SIG-M5 treated with dmso at 0.1 percent for 504 hours (cell line): ENCODE measurements at regions not wholly inside any gene's neighbourhood (a gene's known extent, or its start where the extent isn't known, plus 50 kb on each side); places are given as distances from the start of the nearest gene placed in this dataset.
"Not testable (repeated sequence)": the region's sequence is repeated elsewhere in the genome, so short reads cannot be mapped to it uniquely, and the experiment has no call there.

Experiments used
- DNase-seq: peaks from one replicate; lab custom pipeline; 2025; ENCODE audit not compliant: unreplicated experiment; lab: John Stamatoyannopoulos, UW

DNA sequence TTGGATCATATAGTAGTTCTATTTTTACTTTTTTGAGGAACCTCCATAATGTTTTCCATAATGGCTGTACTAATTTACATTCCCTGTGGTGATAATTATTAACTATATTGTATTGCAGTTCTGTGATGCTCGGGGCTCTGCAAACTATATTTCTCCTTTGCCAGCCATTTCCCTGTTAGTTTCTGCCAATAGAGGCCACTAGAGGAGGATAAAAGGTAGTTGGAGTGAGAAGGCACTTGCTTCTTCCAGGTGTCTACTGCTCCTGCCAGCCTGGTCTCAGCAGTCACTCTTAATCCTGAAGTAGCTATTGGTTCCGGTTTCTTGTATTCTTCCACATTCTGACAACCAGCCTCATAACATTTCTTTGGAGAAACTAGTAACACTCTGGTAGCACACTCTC lies 233.9 kb upstream of the GBE1 start:
- no peak for DNase-seq

DNA sequence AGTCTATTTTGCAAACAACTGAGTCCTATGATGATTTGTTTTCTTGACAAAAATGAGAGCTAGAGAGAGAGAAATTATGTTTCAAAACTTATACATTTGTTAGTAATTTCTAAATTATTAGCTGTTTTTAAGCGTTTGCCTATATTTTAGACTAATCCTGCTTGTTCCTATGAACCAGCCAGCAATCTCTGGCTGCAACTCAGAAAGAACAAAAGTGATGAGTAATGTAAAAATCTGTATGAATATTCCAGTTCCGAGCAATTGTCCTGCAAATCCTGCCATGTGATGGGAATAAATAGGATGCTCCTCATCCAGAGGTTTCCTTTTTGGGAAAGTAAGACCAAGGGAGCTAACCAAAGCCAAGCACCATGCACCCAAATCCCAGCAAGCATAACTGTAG lies 228.3 kb upstream of the GBE1 start:
- DNase-seq = no peak

- DNase-seq = no peak
Measured at GRCh38 chr3:81989274-81989673, 227.8 kb upstream of the GBE1 start.

DNA sequence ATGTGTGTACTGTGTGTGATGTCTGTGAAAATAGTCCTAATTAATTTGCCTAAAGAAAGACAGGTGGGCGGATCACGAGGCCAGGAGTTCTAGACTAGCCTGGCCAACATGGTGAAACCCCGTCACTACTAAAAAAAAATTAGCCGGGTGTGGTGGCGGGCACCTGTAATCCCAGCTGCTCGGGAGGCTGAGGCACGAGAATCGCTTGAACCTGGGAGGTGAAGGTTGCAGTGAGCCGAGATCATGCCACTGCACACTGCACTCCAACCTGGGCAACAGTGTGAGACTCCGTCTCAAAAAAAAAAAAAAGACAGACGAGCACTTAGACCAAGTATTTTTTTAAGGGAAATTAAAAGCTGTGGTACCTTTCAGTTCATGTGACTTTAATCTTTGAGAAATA lies 226.0 kb upstream of the GBE1 start:
- not testable (repeated sequence) for DNase-seq

DNA sequence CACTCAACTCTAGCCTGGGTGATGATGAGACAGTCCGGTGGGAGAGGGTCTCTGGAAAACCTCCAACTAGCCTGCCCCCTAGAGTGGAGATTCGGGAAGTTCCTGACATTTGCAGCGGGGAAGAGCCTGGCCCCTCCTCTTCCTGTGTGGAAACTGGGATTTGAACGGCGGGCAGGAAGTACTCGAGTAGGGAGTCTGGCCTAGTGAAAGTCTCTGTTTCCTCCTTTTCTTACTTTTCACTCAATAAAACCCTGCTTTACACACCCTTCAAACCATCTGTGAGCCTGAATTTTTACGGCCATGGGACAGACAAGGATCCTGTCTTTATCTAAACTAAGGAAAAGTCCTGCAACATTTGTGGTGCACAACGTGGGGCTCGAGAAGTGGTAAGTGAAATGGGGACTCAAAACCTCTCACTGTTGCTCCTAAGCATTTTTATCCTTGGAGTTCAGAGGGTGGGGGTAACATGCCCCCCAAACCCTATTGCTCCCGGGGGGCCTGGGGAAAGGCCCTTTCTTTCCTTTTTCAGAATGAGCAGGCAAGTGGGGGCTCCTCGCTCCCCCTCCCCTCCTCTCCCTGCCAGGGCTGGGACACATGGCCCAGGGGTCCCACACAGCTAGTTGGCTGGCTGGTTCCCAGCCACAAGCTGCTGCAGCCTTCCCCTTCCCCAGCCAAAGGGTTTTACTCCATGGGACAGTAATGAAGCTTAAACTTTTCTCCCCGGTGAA lies 224.7 kb upstream of the GBE1 start:
- DNase-seq = no peak

DNA sequence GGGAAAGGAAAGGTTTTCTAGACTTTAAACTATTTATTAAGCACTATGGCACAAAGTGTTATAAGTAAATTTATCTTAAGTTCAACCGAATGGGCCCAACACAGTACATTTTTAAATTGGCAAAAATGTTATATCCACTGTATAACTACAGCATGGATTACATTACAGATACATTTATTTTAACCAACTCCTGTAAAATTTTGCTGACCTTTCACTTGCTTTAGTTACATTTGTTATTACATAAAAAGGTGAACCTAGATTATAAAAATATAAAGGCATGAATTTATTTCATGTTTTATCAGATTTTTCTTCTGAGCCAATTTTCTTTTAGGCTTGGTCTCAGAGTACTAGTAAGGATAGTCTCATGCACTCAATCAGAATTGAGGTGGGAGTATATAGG lies 221.9 kb upstream of the GBE1 start:
- no peak for DNase-seq

- no peak for DNase-seq
Measured at GRCh38 chr3:81980596-81981494, 219.4 kb upstream of the GBE1 start.

- no peak for DNase-seq
Measured at GRCh38 chr3:81974751-81975150, 213.3 kb upstream of the GBE1 start.

GRCh38 chr3:81968658-81969057 lies 207.2 kb upstream of the GBE1 start:
- no peak for DNase-seq

DNA sequence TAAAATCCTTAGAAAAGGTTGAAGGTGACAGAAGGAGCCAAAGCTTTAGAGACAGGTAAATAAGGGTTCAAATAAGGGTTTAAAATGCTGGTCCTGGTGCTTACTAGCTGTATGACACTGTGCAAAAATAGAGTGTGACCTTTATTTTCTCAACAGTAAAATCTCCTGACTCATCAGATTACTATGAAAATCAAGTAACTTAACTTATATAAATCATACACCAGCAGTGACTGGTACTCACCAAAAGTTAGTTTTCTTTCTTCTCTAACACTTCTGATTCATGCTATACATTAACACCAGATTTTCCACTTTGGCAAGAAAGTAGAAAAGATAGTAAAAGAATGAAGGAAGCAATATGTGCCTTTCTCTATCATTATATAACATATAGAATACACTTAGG lies 205.9 kb upstream of the GBE1 start:
- DNase-seq = no peak

- DNase-seq = no peak
Measured at GRCh38 chr3:81965696-81966095, 204.3 kb upstream of the GBE1 start.

- no peak for DNase-seq
Measured at GRCh38 chr3:81962396-81962795, 201.0 kb upstream of the GBE1 start.

DNA sequence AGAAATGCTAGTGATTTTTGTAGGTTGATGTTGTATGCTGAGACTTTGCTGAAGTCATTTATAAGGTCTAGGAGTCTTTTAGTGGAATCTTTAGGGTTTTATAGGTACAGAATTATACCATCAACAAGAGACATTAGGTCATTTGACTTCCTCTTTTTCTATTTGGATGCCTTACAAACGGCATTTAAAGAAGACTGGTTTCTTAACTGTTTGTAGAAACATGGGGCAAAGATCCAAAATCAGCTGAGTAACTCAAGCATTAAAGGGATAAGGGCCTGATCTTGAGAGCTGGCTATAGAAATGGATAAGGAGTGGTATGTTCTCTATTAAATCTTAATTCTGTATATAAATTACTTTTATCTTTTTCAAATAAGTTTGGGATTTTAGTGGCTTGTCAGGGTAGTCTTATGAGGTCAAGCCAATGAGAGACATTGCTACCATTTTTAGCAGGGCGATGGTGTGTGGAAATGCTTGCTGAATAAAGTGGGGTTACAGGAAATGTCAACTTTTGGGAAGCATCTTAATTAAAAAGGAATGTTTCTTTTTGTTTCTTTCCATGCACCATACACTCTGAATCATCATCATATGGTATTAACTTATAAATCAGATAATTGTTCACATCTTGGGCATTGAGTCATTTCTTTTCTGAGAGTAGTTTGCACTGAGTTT lies 197.7 kb upstream of the GBE1 start:
- DNase-seq = peak; percentile 17

DNA sequence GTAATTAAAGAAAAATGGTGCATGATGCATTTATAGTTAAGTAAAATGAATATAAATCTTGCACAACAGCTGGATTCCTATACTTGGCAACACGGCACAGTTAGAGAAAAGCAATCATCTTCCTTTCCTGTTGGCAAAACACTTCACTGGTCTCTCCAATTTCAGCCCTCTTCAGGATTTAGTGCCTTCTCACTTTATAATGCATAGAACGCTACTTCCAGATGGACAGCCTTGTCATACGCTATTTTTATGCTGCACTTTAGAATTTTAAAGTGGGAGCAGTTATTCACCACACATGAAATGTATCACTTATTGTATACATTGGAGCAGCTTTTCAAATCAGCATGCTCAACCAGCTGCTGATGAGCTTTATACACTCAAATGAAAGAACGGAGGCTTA lies 194.4 kb upstream of the GBE1 start:
- no peak for DNase-seq

- no peak for DNase-seq
Measured at GRCh38 chr3:81953111-81953510, 191.7 kb upstream of the GBE1 start.

GRCh38 chr3:81952141-81952540 lies 190.7 kb upstream of the GBE1 start:
- DNase-seq = no peak

- no peak for DNase-seq
Measured at GRCh38 chr3:81951636-81952035, 190.2 kb upstream of the GBE1 start.

GRCh38 chr3:81951106-81951505 lies 189.7 kb upstream of the GBE1 start:
- DNase-seq = no peak

DNA sequence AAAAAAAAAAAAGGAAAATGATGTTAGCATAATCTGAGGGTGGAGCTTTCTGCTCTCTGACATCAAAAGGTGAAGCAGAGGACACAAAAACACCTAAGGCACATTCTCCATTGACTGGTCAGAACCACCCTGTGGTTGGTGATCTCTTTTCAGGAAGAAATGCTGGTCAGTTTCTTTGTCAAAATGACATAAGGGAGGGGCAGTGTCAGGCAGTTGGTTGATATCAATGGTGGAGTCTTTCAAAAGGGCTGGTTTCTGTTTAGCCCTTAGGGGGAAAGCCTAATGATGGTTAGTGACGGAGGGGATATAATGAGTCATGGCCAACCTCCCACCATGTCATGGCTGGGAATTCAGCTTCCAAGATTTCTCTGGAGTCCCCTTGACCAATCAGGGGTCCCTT lies 185.9 kb upstream of the GBE1 start:
- no peak for DNase-seq

DNA sequence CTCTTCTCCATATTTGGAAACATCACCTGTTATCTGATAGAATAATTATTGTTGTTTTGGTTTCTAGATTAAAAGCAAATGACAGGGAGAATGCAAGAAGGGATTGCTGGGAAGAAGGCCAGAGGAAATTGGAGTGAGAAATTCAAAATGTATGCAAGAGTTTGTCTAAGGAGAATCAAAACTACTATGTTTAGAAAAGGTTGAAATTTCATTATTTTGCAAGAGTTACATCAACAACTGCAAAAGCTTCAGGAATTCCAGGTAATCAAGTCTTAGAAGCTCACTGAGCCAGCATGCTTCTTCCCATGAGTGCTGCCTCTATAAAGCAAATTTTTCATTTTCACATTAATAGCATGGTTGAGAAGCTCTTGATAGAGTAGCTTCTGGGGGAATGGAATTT lies 177.2 kb upstream of the GBE1 start:
- no peak for DNase-seq

DNA sequence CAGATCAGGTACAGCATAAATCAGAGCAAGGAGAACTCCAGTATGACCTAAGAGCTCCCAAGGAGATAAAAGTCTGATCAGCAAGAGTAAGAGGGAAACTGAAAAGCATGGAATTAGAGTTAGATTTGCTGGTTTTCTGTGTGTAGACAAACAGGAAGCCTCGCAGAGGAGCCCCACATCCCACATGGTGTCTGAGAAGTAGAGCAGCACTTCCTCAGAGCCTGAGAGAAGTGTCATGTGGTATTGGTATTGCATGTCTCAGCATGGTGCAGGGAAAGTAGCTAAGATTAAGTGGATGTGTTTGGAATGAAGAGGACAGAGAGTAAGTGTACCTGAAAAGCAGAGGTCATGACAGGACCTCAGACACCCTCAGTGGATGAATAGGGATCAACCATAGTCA lies 175.4 kb upstream of the GBE1 start:
- DNase-seq = no peak

DNA sequence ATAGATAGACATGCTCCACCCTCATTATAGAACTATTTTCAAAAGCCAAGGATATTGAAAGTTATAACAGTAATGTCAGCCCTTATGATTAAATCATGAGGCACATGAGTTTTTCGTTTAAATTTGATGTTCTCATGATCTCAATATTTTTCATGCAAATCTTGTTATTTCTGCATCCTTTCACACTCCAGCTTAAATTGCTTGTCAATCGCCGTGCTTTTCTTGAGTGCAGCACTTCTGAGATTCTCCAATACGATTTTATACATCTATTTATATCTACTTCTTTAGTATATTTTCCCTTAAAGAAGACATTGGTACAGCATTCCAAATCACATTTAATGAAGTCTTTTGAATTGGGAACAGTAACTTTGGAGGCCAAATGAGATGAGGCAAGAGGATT lies 171.2 kb upstream of the GBE1 start:
- DNase-seq = no peak
